ENCODE measurements at regions not wholly inside any gene's neighbourhood (a gene's known extent, or its start where the extent isn't known, plus 50 kb on each side); places are given as distances from the start of the nearest gene placed in this dataset.
"Not testable (repeated sequence)": the region's sequence is repeated elsewhere in the genome, so short reads cannot be mapped to it uniquely, and the experiment has no call there.

- Histone ChIP-seq H3K9me3 (ENCODE audit: control insufficient read depth, low read depth, low read length) (no peaks in the 10 kb centered on the region), H3K4me3 (ENCODE audit: low read length) (no peak overlapping the region), H3K27me3 (ENCODE audit: control insufficient read depth, insufficient read depth, low read length) (no peaks in the 10 kb centered on the region), H3K4me1 (ENCODE audit: control insufficient read depth, low read depth, low read length) (peaks cover 6% of the 10 kb centered on the region), H3K36me3 (ENCODE audit: control insufficient read depth, low read depth, low read length) (no peaks in the 10 kb centered on the region), H3K27ac (ENCODE audit: low read length) (no peak overlapping the region), H3K9ac (ENCODE audit: low read length) (no peak overlapping the region)
Observed at GRCh38 chr2:150672311-150672710, 184.8 kb upstream of the RND3 start.

- Histone ChIP-seq H3K9me3 (ENCODE audit: control insufficient read depth, low read depth, low read length) (no peaks in the 10 kb centered on the region), H3K27me3 (ENCODE audit: control insufficient read depth, insufficient read depth, low read length) (no peaks in the 10 kb centered on the region), H3K9ac (ENCODE audit: low read length) (no peak overlapping the region), H3K4me1 (ENCODE audit: control insufficient read depth, low read depth, low read length) (no peaks in the 10 kb centered on the region), H3K27ac (ENCODE audit: low read length) (no peak overlapping the region), H3K4me3 (ENCODE audit: low read length) (no peak overlapping the region), H3K36me3 (ENCODE audit: control insufficient read depth, low read depth, low read length) (no peaks in the 10 kb centered on the region)
Observed at GRCh38 chr2:150669492-150669891, 182.0 kb upstream of the RND3 start.

- H3K4me1 ChIP-seq (ENCODE audit: control insufficient read depth, low read depth, low read length); H3K9me3 ChIP-seq (ENCODE audit: control insufficient read depth, low read depth, low read length); H3K4me3 ChIP-seq (ENCODE audit: low read length); H3K9ac ChIP-seq (ENCODE audit: low read length); H3K27ac ChIP-seq (ENCODE audit: low read length); H3K36me3 ChIP-seq (ENCODE audit: control insufficient read depth, low read depth, low read length); H3K27me3 ChIP-seq (ENCODE audit: control insufficient read depth, insufficient read depth, low read length): not testable (repeated sequence)
Observed at GRCh38 chr2:150667039-150667438, 179.6 kb upstream of the RND3 start.

GRCh38 chr2:150663143-150663542 is 175.7 kb upstream of the RND3 start:
- H3K4me3 ChIP-seq (ENCODE audit: low read length): no peak overlapping the region
- H3K9ac ChIP-seq (ENCODE audit: low read length): no peak overlapping the region
- H3K27ac ChIP-seq (ENCODE audit: low read length): no peak overlapping the region
- H3K9me3 ChIP-seq (ENCODE audit: control insufficient read depth, low read depth, low read length): no peaks in the 10 kb centered on the region
- H3K27me3 ChIP-seq (ENCODE audit: control insufficient read depth, insufficient read depth, low read length): no peaks in the 10 kb centered on the region
- H3K4me1 ChIP-seq (ENCODE audit: control insufficient read depth, low read depth, low read length): no peaks in the 10 kb centered on the region
- H3K36me3 ChIP-seq (ENCODE audit: control insufficient read depth, low read depth, low read length): no peaks in the 10 kb centered on the region

GRCh38 chr2:150656002-150656401 is 168.5 kb upstream of the RND3 start:
- Histone ChIP-seq H3K9ac (ENCODE audit: low read length) (no peak overlapping the region), H3K36me3 (ENCODE audit: control insufficient read depth, low read depth, low read length) (no peaks in the 10 kb centered on the region), H3K9me3 (ENCODE audit: control insufficient read depth, low read depth, low read length) (no peaks in the 10 kb centered on the region), H3K27me3 (ENCODE audit: control insufficient read depth, insufficient read depth, low read length) (no peaks in the 10 kb centered on the region), H3K27ac (ENCODE audit: low read length) (no peak overlapping the region), H3K4me1 (ENCODE audit: control insufficient read depth, low read depth, low read length) (no peaks in the 10 kb centered on the region), H3K4me3 (ENCODE audit: low read length) (no peak overlapping the region)

- Histone ChIP-seq H3K27ac (ENCODE audit: low read length) (no peak overlapping the region), H3K9me3 (ENCODE audit: control insufficient read depth, low read depth, low read length) (no peaks in the 10 kb centered on the region), H3K36me3 (ENCODE audit: control insufficient read depth, low read depth, low read length) (no peaks in the 10 kb centered on the region)
Observed at GRCh38 chr2:150653351-150653750, 165.9 kb upstream of the RND3 start.

GRCh38 chr2:150647943-150648342 is 160.5 kb upstream of the RND3 start:
- H3K9me3 ChIP-seq (ENCODE audit: control insufficient read depth, low read depth, low read length): no peaks in the 10 kb centered on the region
- H3K4me3 ChIP-seq (ENCODE audit: low read length): no peak overlapping the region
- no peak overlapping the region for H3K27ac ChIP-seq (ENCODE audit: low read length)
- H3K27me3 ChIP-seq (ENCODE audit: control insufficient read depth, insufficient read depth, low read length): no peaks in the 10 kb centered on the region
- H3K36me3 ChIP-seq (ENCODE audit: control insufficient read depth, low read depth, low read length): no peaks in the 10 kb centered on the region
- H3K4me1 ChIP-seq (ENCODE audit: control insufficient read depth, low read depth, low read length): peaks cover 5% of the 10 kb centered on the region
- H3K9ac ChIP-seq (ENCODE audit: low read length): no peak overlapping the region

More at GRCh38 chr2:150653351-150653750, 165.9 kb upstream of the RND3 start:
- Histone ChIP-seq H3K9ac (ENCODE audit: low read length) (no peak overlapping the region), H3K27me3 (ENCODE audit: control insufficient read depth, insufficient read depth, low read length) (no peaks in the 10 kb centered on the region), H3K4me1 (ENCODE audit: control insufficient read depth, low read depth, low read length) (no peaks in the 10 kb centered on the region), H3K4me3 (ENCODE audit: low read length) (no peak overlapping the region)

- Histone ChIP-seq H3K4me1 (ENCODE audit: control insufficient read depth, low read depth, low read length) (peaks cover 5% of the 10 kb centered on the region), H3K36me3 (ENCODE audit: control insufficient read depth, low read depth, low read length) (no peaks in the 10 kb centered on the region), H3K9me3 (ENCODE audit: control insufficient read depth, low read depth, low read length) (no peaks in the 10 kb centered on the region), H3K27me3 (ENCODE audit: control insufficient read depth, insufficient read depth, low read length) (no peaks in the 10 kb centered on the region), H3K9ac (ENCODE audit: low read length) (no peak overlapping the region), H3K4me3 (ENCODE audit: low read length) (no peak overlapping the region), H3K27ac (ENCODE audit: low read length) (no peak overlapping the region)
Observed at GRCh38 chr2:150646746-150647145, 159.3 kb upstream of the RND3 start.

- no peak overlapping the region for H3K4me3 ChIP-seq (ENCODE audit: low read length)
- no peak overlapping the region for H3K9ac ChIP-seq (ENCODE audit: low read length)
- H3K9me3 ChIP-seq (ENCODE audit: control insufficient read depth, low read depth, low read length): no peaks in the 10 kb centered on the region
- H3K4me1 ChIP-seq (ENCODE audit: control insufficient read depth, low read depth, low read length): peaks cover 5% of the 10 kb centered on the region
- H3K27ac ChIP-seq (ENCODE audit: low read length): no peak overlapping the region
- no peaks in the 10 kb centered on the region for H3K27me3 ChIP-seq (ENCODE audit: control insufficient read depth, insufficient read depth, low read length)
- H3K36me3 ChIP-seq (ENCODE audit: control insufficient read depth, low read depth, low read length): no peaks in the 10 kb centered on the region
Observed at GRCh38 chr2:150644298-150645067, 157.0 kb upstream of the RND3 start.

GRCh38 chr2:150643114-150643725 is 155.8 kb upstream of the RND3 start:
- Histone ChIP-seq H3K36me3 (ENCODE audit: control insufficient read depth, low read depth, low read length) (no peaks in the 10 kb centered on the region), H3K27me3 (ENCODE audit: control insufficient read depth, insufficient read depth, low read length) (no peaks in the 10 kb centered on the region), H3K4me3 (ENCODE audit: low read length) (no peak overlapping the region), H3K9ac (ENCODE audit: low read length) (no peak overlapping the region), H3K27ac (ENCODE audit: low read length) (no peak overlapping the region), H3K4me1 (ENCODE audit: control insufficient read depth, low read depth, low read length) (peaks cover 5% of the 10 kb centered on the region), H3K9me3 (ENCODE audit: control insufficient read depth, low read depth, low read length) (no peaks in the 10 kb centered on the region)

GRCh38 chr2:150640039-150640438 is 152.6 kb upstream of the RND3 start:
- Histone ChIP-seq H3K27me3 (ENCODE audit: control insufficient read depth, insufficient read depth, low read length) (no peaks in the 10 kb centered on the region), H3K4me1 (ENCODE audit: control insufficient read depth, low read depth, low read length) (no peaks in the 10 kb centered on the region), H3K36me3 (ENCODE audit: control insufficient read depth, low read depth, low read length) (no peaks in the 10 kb centered on the region), H3K9ac (ENCODE audit: low read length) (no peak overlapping the region), H3K4me3 (ENCODE audit: low read length) (no peak overlapping the region), H3K9me3 (ENCODE audit: control insufficient read depth, low read depth, low read length) (no peaks in the 10 kb centered on the region), H3K27ac (ENCODE audit: low read length) (no peak overlapping the region)

- H3K36me3 ChIP-seq (ENCODE audit: control insufficient read depth, low read depth, low read length): no peaks in the 10 kb centered on the region
- H3K9me3 ChIP-seq (ENCODE audit: control insufficient read depth, low read depth, low read length): no peaks in the 10 kb centered on the region
- no peaks in the 10 kb centered on the region for H3K4me1 ChIP-seq (ENCODE audit: control insufficient read depth, low read depth, low read length)
- H3K27me3 ChIP-seq (ENCODE audit: control insufficient read depth, insufficient read depth, low read length): no peaks in the 10 kb centered on the region
- no peak overlapping the region for H3K27ac ChIP-seq (ENCODE audit: low read length)
- H3K4me3 ChIP-seq (ENCODE audit: low read length): no peak overlapping the region
- no peak overlapping the region for H3K9ac ChIP-seq (ENCODE audit: low read length)
Observed at GRCh38 chr2:150639383-150639782, 151.9 kb upstream of the RND3 start.
